HG02852 (cell line): ENCODE measurements at regions not wholly inside any gene's neighbourhood (a gene's known extent, or its start where the extent isn't known, plus 50 kb on each side); places are given as distances from the start of the nearest gene placed in this dataset.
"Not testable (repeated sequence)": the region's sequence is repeated elsewhere in the genome, so short reads cannot be mapped to it uniquely, and the experiment has no call there.

Experiments
- ATAC-seq: cut with Tn5 transposase; IDR thresholded peaks from one replicate; pipeline ENCODE4 v1.9.1; 2021; ENCODE audit warnings: mild to moderate bottlenecking, moderate library complexity; ENCODE audit not compliant: unreplicated experiment

GRCh38 chr10:64283621-64284020 lies 762.4 kb downstream of the REEP3 start:
- no peak for ATAC-seq

- no peak for ATAC-seq
Observed at GRCh38 chr10:64286533-64286932, 765.3 kb downstream of the REEP3 start.

DNA sequence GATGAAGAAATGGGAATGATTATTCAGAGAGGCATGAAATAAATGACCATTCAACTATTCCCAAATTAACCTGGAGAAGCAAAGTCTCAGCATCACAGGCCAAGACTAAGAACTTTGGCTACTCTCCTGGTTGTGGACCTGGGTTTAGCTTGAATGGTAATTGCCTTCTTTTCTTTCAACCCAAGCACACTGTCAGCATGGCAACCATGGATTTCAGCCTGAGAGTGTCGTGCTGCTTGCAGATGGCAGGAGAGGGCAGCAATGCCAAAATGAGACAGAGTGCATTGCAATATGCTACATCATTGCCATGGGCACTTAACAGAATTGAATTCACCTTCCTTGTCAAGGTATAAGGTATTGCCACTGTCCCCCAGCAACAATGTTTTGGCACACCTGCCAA lies 767.2 kb downstream of the REEP3 start:
- no peak for ATAC-seq

GRCh38 chr10:64303566-64303965 lies 782.4 kb downstream of the REEP3 start:
- no peak for ATAC-seq

DNA sequence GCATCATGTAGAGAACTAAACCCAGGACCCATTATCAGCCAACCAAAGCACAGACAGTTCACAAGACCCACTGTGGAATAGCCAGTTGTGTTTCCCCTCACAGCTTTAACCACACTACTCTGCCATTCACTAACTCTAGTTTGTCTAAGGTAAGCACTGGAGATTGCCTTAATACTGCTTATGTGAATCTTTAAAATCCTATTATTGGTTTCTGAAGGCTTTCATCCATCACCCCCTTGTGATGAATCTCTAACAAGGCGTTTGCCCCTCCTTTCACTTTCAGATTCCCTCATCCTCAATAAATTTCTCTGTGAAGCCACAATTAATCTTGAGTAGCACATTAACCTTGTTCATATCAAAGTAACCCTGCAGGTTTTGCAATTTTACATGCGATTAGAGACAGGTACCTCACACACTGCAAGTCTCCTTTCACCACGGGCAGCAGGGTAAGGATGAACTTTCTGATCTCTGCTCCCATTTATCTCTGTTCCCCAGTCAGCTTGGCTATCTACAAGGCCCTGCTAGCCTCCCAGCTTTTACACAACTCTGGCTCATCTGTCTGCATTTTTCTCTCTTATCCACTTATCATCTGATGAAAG lies 785.6 kb downstream of the REEP3 start:
- no peak for ATAC-seq

DNA sequence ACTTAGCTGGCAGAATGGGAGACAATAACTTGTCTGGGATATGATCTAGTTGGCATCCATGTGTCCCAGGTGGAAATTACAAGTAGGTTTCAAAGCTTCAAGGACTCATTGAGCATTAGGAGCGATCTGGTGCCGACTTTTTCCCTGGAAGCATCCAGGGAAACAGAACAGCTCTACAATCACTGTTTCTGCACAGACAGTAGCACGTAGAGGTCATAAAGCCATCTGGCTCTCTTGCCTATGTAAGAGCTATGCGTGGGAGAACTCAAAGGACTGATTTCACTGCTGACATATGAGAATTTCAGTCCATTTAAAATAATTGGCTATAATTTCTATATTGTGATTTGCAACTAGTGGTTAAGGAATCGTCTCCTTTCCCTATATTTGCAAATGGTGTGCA lies 791.7 kb downstream of the REEP3 start:
- ATAC-seq = no peak

DNA sequence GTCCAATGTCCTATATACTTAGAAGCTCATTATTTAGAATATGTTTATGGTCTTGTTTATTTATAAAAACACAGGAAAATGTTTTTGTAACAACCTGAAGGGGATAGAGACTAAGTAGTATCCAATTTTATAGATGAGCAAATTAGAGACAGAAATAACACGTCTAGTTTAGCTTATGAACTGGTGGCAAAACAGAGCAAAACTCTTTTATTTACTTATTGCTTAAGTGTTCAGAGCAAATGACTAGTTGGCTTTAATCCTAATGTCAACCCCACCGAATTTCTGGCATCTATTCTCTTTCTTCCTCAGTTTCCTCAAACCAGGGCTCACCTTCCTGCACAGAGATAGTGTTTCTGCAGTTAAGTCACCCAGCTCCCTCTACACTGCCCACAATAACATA lies 792.8 kb downstream of the REEP3 start:
- no peak for ATAC-seq

- no peak for ATAC-seq
Observed at GRCh38 chr10:64316416-64316815, 795.2 kb downstream of the REEP3 start.

- no peak for ATAC-seq
Observed at GRCh38 chr10:64316833-64317232, 795.6 kb downstream of the REEP3 start.

- no peak for ATAC-seq
Observed at GRCh38 chr10:64320448-64320847, 799.2 kb downstream of the REEP3 start.

GRCh38 chr10:64329510-64329909 lies 808.3 kb downstream of the REEP3 start:
- ATAC-seq = no peak

DNA sequence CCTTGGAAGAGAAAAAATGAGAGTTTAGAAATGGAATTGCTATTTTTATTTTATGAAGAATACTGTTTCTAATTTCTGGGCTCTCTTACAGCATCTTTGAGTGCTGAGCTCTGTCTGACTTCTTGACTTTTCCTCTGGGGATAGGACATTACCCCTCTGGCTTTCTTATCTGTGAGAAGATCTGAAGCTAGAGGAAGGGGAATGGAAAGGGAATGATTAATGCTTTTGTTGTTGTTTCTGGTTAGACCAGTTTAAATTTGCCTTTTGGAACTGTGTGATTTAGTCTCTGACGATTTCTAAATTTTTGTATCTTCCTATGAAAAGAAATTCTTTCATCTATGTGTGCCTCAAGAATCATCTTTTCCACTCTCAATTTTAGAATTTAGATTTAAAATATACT lies 811.4 kb downstream of the REEP3 start:
- ATAC-seq = no peak

DNA sequence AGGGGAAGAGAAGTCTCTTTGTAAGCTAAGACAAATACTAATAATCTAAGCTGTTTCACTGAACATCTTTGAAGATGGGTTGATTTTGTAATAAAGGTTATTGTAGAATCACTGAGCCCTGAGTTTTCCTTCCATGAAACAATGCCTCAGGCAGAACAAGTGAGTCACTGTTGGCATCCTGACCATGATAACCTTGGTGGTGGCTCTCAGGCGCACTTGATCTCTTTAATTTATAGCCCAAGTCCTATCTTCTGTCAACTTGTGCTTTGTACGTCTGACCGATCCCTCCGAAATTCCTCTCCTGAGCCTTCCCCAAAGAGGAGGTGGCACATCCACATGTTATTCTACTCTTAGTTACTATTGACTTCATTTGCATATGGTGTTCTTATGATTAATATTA lies 812.9 kb downstream of the REEP3 start:
- no peak for ATAC-seq

- ATAC-seq = no peak
Observed at GRCh38 chr10:64344211-64344610, 823.0 kb downstream of the REEP3 start.

DNA sequence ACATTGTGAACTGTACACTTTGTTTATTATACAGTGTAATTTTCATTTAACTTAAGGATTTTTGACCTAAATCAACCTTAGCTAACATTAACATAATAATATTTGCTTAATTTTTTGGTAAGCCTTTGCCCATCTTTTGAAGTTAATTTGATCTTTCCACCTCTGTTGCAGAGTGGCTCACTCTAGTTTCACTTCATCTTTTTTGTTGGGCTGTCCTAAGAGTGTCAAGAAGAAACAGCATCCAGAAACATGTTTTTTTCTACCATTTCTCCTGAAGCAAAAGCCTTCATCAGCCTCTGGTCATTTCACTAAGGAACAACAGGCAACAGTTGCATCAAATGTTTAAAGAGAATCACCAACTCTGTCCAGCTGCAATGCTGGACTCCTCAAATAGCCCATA lies 824.7 kb downstream of the REEP3 start:
- ATAC-seq = no peak

- no peak for ATAC-seq
Observed at GRCh38 chr10:64346389-64346788, 825.2 kb downstream of the REEP3 start.

- no peak for ATAC-seq
Observed at GRCh38 chr10:64350665-64351064, 829.5 kb downstream of the REEP3 start.

DNA sequence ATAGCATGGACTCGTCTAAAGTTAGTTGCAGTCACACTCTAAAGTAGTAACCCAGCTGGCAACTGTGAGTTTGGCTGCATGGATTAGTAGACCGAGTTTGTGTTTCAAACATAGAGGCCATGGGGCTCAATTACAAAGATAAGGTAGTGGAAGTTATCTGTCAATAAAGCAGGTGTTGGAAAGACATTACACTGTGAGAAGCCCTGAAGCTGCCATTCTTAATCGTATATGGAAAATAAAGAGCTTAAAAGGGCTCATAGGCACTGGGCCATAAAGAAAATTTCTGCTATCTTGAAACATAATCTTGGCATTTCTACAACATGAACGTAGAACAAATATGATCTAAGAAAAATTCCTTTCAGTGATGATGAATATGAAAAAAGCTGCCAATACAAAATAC lies 837.7 kb downstream of the REEP3 start:
- no peak for ATAC-seq

GRCh38 chr10:64360240-64360639 lies 839.0 kb downstream of the REEP3 start:
- ATAC-seq = not testable (repeated sequence)

DNA sequence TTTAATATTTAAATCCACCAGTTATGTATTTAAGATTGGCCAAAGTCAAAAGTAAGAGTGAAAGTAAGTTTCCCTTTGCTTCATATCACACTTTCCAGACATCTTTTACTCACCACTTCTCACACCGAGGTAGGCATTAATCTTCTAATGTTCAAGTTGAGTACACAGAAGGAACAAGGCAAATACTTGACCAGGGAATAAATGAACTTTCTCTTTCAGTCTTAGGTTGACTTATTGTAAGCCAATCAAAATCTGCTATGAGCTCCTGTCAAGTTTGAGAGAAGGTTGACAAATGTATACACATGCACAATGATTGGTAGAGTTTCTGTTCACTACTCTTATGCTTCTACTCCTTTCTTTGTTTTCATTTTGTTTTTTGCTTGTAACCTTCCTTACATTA lies 842.5 kb downstream of the REEP3 start:
- no peak for ATAC-seq

DNA sequence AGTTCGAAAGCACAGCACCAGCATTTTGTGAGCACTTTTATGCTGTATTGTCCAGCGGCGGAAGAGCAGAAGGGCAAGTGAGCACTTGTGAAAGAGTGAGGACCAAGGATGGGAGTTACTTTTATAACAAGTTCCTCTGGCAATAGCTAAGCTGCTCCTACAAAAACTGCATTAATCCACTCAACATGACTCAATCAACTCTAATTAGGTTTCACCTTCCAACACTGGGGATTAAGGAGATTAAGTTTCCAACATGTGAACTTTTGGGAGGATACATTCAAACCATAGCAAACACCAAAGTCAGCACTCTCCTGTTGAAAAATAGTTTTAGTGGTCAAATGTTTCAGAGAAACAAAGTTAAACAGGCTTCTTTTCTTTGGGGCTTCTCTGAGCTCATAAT lies 844.5 kb downstream of the REEP3 start:
- ATAC-seq = no peak

DNA sequence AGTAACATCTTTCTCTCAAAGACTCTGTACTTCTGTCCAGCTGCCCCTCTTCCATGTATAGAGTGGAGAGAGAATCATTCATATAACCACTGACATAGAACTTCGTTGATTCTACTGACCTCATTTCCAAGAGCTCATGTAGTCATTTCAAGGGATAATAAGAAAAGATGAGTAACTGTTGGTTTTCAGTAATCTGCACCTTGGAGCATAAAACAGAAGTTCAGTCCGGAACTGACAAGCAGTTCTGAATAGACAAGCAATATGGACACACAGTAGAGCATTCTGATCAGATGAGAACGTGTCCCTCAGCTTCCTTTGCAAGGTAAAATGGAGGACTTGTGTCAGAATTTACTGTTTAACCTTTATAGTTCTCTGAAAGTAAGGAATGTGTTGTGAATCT lies 847.1 kb downstream of the REEP3 start:
- no peak for ATAC-seq
